ENCODE measurements at regions not wholly inside any gene's neighbourhood (a gene's known extent, or its start where the extent isn't known, plus 50 kb on each side); places are given as distances from the start of the nearest gene placed in this dataset.

DNA sequence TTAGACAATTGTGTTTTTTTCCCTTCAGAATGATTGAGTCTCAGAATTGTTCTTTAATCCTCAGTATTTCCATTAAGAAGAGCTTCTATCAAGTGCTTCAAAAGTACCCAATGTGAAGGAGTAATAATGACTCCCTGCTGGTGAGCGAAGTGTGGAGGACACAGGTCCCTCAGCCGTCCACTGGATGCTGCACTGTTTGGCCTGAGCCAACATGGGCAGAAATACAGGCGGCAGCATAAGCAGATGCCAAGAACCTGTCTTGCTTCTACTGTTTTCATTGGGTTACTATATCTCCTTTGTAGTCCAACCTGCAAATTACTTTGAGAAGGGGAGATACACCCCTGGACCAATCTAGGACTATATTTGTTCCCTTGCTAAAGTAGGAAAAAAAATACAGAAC lies 55.3 kb upstream of the DPH5 start:
- DNase-seq, result no peak

DNA sequence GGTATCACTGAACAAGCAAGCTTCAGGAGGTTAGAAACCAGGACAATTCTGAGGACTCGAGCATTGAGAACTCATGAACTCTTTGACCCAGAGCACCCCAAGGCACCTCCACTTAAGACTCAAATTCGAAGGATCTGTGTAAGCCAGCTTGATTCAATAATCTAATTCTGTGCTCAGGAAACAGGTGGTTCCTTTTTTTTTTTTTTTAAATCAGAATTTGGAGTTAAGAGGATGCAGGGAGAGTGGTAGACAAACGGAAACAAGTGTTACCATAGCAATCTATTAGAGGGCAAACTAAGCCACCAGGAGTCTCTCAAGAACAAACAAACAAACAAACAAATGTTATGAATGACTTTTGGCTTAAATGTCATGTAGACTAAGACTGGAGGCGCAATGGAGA lies 53.8 kb upstream of the DPH5 start:
- no peak for DNase-seq

DNA sequence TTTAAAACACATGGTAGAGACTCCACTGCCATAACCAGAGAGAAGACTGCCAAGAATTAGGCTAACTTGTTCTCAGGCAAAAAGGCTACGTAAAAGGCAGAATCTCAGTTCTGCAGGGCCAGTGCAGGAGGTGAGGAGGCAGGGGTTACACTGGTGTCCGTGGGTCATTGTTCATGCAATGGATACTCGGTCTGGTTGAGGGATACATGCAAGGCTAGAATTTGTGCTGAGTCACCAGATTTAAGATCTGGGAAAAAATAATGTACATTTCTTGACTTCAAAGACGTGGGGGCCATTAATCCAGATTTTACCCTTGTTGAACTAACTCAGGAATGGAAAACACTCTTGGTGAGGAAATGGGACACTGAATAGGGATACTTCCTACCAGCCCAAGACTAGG lies 52.3 kb upstream of the DPH5 start:
- DNase-seq, result no peak

DNA sequence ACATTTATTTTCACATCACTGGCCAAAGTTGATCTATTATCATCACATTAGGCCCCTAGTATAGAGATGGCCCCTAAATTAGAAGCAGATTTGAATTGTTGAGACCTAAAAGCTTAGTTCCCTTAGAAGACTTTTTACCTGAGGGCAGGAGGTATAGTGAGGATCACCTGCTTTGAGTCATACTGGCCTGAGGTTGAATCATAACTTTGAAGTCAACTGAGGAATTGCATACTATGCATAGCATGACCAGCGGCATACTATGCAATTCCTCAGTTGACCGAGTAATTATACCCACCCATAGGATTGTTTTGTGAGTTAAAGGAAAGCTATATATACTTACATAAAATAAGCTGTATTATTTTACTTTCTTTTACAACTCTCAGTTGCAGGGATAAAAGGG lies 50.3 kb upstream of the DPH5 start:
- no peak for DNase-seq
